ENCODE measurements at regions not wholly inside any gene's neighbourhood (a gene's known extent, or its start where the extent isn't known, plus 50 kb on each side); places are given as distances from the start of the nearest gene placed in this dataset.

- TF ChIP-seq YBX1 (IDR thresholded peaks at IDR 0.05) (no peak), YY1 (IDR thresholded peaks at IDR 0.05; ENCODE audit: low read depth, low read length) (no peak)
Observed at GRCh38 chr10:131757285-131758058, 143.3 kb upstream of the PPP2R2D start.
